H1 (cell line): ENCODE measurements at regions not wholly inside any gene's neighbourhood (a gene's known extent, or its start where the extent isn't known, plus 50 kb on each side); places are given as distances from the start of the nearest gene placed in this dataset.

Experiments
- CTCF ChIA-PET: fragments of 300-600 bp; sonication (Branson Sonifier 250); formaldehyde crosslinking; loops from one replicate; lab custom pipeline; 2021; ENCODE audit not compliant: partially characterized antibody; lab: Charles Lee
- POLR2A ChIA-PET: fragments of 300-600 bp; sonication (Branson Sonifier 250); formaldehyde crosslinking; loops from one replicate; lab custom pipeline; 2021; ENCODE audit warnings: inconsistent platforms; ENCODE audit not compliant: partially characterized antibody; lab: Charles Lee
- DNase-seq, 2 experiments: peaks; one replicate each; pipeline versions ENCODE4 v3.0.0 to v3.0.0-alpha.2; 2010 to 2022; ENCODE audit warnings: low spot score in 2 of 2, low read depth in 1 of 2, mixed read lengths in 1 of 2
- FAIRE-seq: peaks from 2 replicates; lab custom pipeline; 2011; peaks lifted over from hg19 to GRCh38; lab: Jason Lieb, UNC
- H2AFZ ChIP-seq: 2 replicates; pipeline ENCODE4 v1.8.1; 2012; ENCODE audit warnings: low read length, inconsistent platforms
- H2AK5ac ChIP-seq: 2 replicates; pipeline ENCODE4 v1.6.1; 2013; ENCODE audit warnings: low read depth, low read length
- H2BK120ac ChIP-seq: replicated peaks from 2 replicates; pipeline ENCODE3; 2013; ENCODE audit warnings: low read depth, low read length, inconsistent platforms
- H2BK12ac ChIP-seq: 2 replicates; pipeline ENCODE4 v1.6.1; 2013; ENCODE audit warnings: low read depth, low read length
- H2BK15ac ChIP-seq: 2 replicates; pipeline ENCODE4 v1.6.1; 2013; ENCODE audit warnings: low read length
- H2BK20ac ChIP-seq: 2 replicates; pipeline ENCODE4 v1.6.1; 2013; ENCODE audit warnings: low read length
- H2BK5ac ChIP-seq: 2 replicates; pipeline ENCODE4 v1.6.1; 2013; ENCODE audit warnings: low read depth, low read length
- H3K14ac ChIP-seq: 2 replicates; pipeline ENCODE4 v1.6.1; 2013; ENCODE audit warnings: inconsistent platforms; ENCODE audit not compliant: insufficient read length
- H3K18ac ChIP-seq: 2 replicates; pipeline ENCODE4 v1.6.1; 2013; ENCODE audit warnings: low read length; ENCODE audit errors: extremely low read depth
- H3K23ac ChIP-seq: 2 replicates; pipeline ENCODE4 v1.6.1; 2013; ENCODE audit warnings: inconsistent platforms; ENCODE audit not compliant: insufficient read length
- H3K23me2 ChIP-seq: 2 replicates; pipeline ENCODE4 v1.6.1; 2013; ENCODE audit warnings: low read depth, low read length
- H3K27ac ChIP-seq: 2 replicates; pipeline ENCODE4 v1.6.1; 2011; ENCODE audit warnings: low read depth, low read length, inconsistent platforms
- H3K27me3 ChIP-seq, 4 experiments: replicated peaks in 1 of 4; 1 replicate in 1 of 4; 2 replicates in 3 of 4; pipeline versions ENCODE4 v1.6.1 to v1.8.1; 2011 to 2013; ENCODE audit warnings: low read length in 3 of 4, mild to moderate bottlenecking in 3 of 4, inconsistent platforms in 2 of 4, mixed read lengths in 2 of 4, moderate library complexity in 1 of 4; ENCODE audit not compliant: control insufficient read depth in 3 of 4, insufficient read depth in 3 of 4; ENCODE audit errors: extremely low read depth in 1 of 4
- H3K36me3 ChIP-seq, 4 experiments: 2 replicates each; pipeline versions ENCODE4 v1.6.1 to v1.8.1; 2011 to 2013; ENCODE audit warnings: mild to moderate bottlenecking in 4 of 4, low read length in 3 of 4, moderate library complexity in 2 of 4, control low read depth in 1 of 4, inconsistent platforms in 1 of 4; ENCODE audit not compliant: insufficient read depth in 4 of 4, control insufficient read depth in 2 of 4
- H3K4ac ChIP-seq: replicated peaks from 2 replicates; pipeline ENCODE3; 2013; ENCODE audit warnings: low read length, low read depth, mixed read lengths, inconsistent platforms; ENCODE audit not compliant: insufficient read length
- H3K4me1 ChIP-seq, 4 experiments: replicated peaks in 1 of 4; 1 replicate in 1 of 4; 2 replicates in 3 of 4; pipeline versions ENCODE4 v1.6.1 to v1.8.1; 2011 to 2013; ENCODE audit warnings: low read length in 3 of 4, inconsistent platforms in 2 of 4, mixed read lengths in 1 of 4; ENCODE audit not compliant: insufficient read depth in 4 of 4, control insufficient read depth in 3 of 4
- H3K4me2 ChIP-seq, 2 experiments: 2 replicates each; pipeline versions ENCODE4 v1.6.1 to v1.8.1; 2011 to 2013; ENCODE audit warnings: low read depth in 2 of 2, low read length in 2 of 2, control low read depth in 1 of 2, inconsistent platforms in 1 of 2, mild to moderate bottlenecking in 1 of 2; ENCODE audit not compliant: insufficient read depth in 1 of 2
- H3K4me3 ChIP-seq, 4 experiments: fragments of 200-600, 300-600 bp in 1 of 4; sonication (generic), shearing (Covaris generic), sonication (Bioruptor Twin) in 1 of 4; 2 replicates each; pipeline versions ENCODE4 v1.5.1 to v1.8.1; 2011 to 2016; ENCODE audit warnings: low read length in 4 of 4, low read depth in 3 of 4, control low read depth in 2 of 4, inconsistent platforms in 2 of 4, mild to moderate bottlenecking in 2 of 4, mixed read lengths in 1 of 4, moderate library complexity in 1 of 4; ENCODE audit not compliant: insufficient read depth in 2 of 4; ENCODE audit errors: extremely low read depth in 1 of 4
- H3K56ac ChIP-seq: replicated peaks from 2 replicates; pipeline ENCODE3; 2013; ENCODE audit warnings: low read depth, mild to moderate bottlenecking, mixed read lengths, low read length, inconsistent platforms; ENCODE audit not compliant: insufficient read length
- H3K79me1 ChIP-seq: 2 replicates; pipeline ENCODE4 v1.6.1; 2013; ENCODE audit warnings: low read depth, low read length, control low read depth
- H3K79me2 ChIP-seq, 2 experiments: 2 replicates each; pipeline versions ENCODE4 v1.6.1 to v1.8.1; 2012 to 2013; ENCODE audit warnings: low read length in 2 of 2, mild to moderate bottlenecking in 2 of 2, inconsistent platforms in 1 of 2; ENCODE audit not compliant: insufficient read depth in 2 of 2, control insufficient read depth in 1 of 2
- H3K9ac ChIP-seq, 4 experiments: replicated peaks in 1 of 4; 1 replicate in 1 of 4; 2 replicates in 3 of 4; pipeline versions ENCODE4 v1.6.1 to v1.8.1; 2011 to 2013; ENCODE audit warnings: low read depth in 3 of 4, low read length in 3 of 4, control low read depth in 2 of 4, mild to moderate bottlenecking in 2 of 4, moderate library complexity in 2 of 4, inconsistent platforms in 1 of 4; ENCODE audit errors: extremely low read depth in 1 of 4
- H3K9me3 ChIP-seq, 2 experiments: 2 replicates each; pipeline versions ENCODE4 v1.6.1 to v1.8.1; 2012 to 2013; ENCODE audit warnings: mild to moderate bottlenecking in 2 of 2, moderate library complexity in 2 of 2, control low read depth in 1 of 2, inconsistent platforms in 1 of 2, low read depth in 1 of 2, low read length in 1 of 2, mixed read lengths in 1 of 2; ENCODE audit not compliant: insufficient read depth in 2 of 2
- H4K20me1 ChIP-seq, 2 experiments: replicated peaks in 1 of 2; 2 replicates each; pipeline versions ENCODE3 to v1.8.1; 2011 to 2013; ENCODE audit warnings: inconsistent platforms in 2 of 2, low read length in 2 of 2, mild to moderate bottlenecking in 1 of 2; ENCODE audit not compliant: insufficient read depth in 2 of 2, control insufficient read depth in 1 of 2
- H4K5ac ChIP-seq: 2 replicates; pipeline ENCODE4 v1.6.1; 2013; ENCODE audit warnings: low read length, low read depth, mixed read lengths, inconsistent platforms; ENCODE audit not compliant: insufficient read length
- H4K8ac ChIP-seq: 2 replicates; pipeline ENCODE4 v1.8.0; 2013; ENCODE audit warnings: mild to moderate bottlenecking, moderate library complexity, low read length, inconsistent platforms; ENCODE audit not compliant: insufficient read depth; ENCODE audit errors: extremely low read depth
- H4K91ac ChIP-seq: replicated peaks from 2 replicates; pipeline ENCODE3; 2013; ENCODE audit warnings: low read length, mixed read lengths, inconsistent platforms; ENCODE audit not compliant: insufficient read length
- CBX8 ChIP-seq: fragments of 300-800, 300-1000 bp; sonication (generic); IDR thresholded peaks from 2 replicates; pipeline ENCODE4 v1.7.1; 2016; ENCODE audit warnings: low read depth, low read length, borderline replicate concordance
- EP300 ChIP-seq, 2 experiments: IDR thresholded peaks; 1 replicate in 1 of 2; 2 replicates in 1 of 2; pipeline ENCODE4 v1.6.1; 2011 to 2012; ENCODE audit warnings: low read depth in 2 of 2, low read length in 2 of 2, mild to moderate bottlenecking in 2 of 2, borderline replicate concordance in 1 of 2, inconsistent platforms in 1 of 2, moderate library complexity in 1 of 2
- RAD21 ChIP-seq, 2 experiments: IDR thresholded peaks in 1 of 2; conservative IDR thresholded peaks in 1 of 2; 2 replicates each; pipeline ENCODE4 v1.6.1; 2011; ENCODE audit warnings: low read depth in 2 of 2, low read length in 2 of 2, improper control_type of control experiment in 1 of 2, inconsistent platforms in 1 of 2, mild to moderate bottlenecking in 1 of 2, moderate library complexity in 1 of 2
- SAP30 ChIP-seq: fragments of 300-600 bp; sonication (generic); IDR thresholded peaks from 2 replicates; pipeline ENCODE4 v1.7.1; 2012; ENCODE audit warnings: low read length, moderate library complexity, mild to moderate bottlenecking, inconsistent platforms; ENCODE audit not compliant: insufficient read depth, insufficient replicate concordance
- WGBS, 2 experiments: shearing (Covaris generic) in 1 of 2; methylation state at CpG; one replicate each; pipeline versions ENCODE4 v1.1.6 to v1.1.7; 2013 to 2015; ENCODE audit warnings: low lambda C conversion rate in 2 of 2, mixed read lengths in 2 of 2, inconsistent platforms in 1 of 2, low coverage in 1 of 2, missing lambda C conversion rate in 1 of 2; ENCODE audit not compliant: insufficient replicate concordance in 2 of 2, insufficient coverage in 1 of 2, insufficient read length in 1 of 2; ENCODE audit errors: extremely low coverage in 1 of 2, missing lambda C conversion rate in 1 of 2; 5-methylcytosine and 5-hydroxymethylcytosine counted together

DNA sequence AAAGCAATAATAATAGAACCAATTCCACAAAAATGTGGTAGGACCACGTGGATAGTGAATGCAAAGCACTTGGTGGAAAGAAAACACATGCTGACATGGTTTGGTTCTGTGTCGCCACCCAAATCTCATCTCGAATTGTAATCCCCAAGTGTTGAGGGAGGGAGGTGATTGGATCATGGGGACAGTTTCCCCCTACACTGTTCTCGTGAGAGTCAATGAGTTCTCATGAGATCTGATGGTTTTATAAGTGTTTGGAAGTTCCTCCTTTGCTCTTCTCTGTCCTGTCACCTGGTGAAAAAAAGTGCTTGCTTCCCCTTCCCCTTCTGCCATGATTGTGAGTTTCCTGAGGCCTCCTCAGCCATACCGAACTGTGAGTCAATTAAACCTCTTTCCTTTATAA, 421.9 kb upstream of the CADM1 start:
- Histone ChIP-seq H3K23ac (no peak overlapping the region), H3K4ac (no peak overlapping the region), H3K79me2 (no peaks in the 10 kb centered on the region), H3K9ac (no peak overlapping the region), H3K4me3 (no peak overlapping the region), H3K79me1 (no peaks in the 10 kb centered on the region), H2BK15ac (no peak overlapping the region), H3K18ac (no peak overlapping the region), H2AFZ (no peak overlapping the region), H3K4me1 (peaks cover 0 to 10% (median 4%) of the 10 kb centered on the region in 4 experiments; a peak in 4 of 7 replicates), H2AK5ac (no peak overlapping the region), H3K9me3 (no peaks in the 10 kb centered on the region), H2BK12ac (no peak overlapping the region), H3K14ac (no peak overlapping the region), H4K20me1 (no peaks in the 10 kb centered on the region), H4K91ac (no peak overlapping the region), H2BK120ac (no peak overlapping the region), H3K56ac (no peak overlapping the region), H3K23me2 (no peaks in the 10 kb centered on the region; the same call in 1 of the 2 replicates), H3K4me2 (no peak overlapping the region), H3K36me3 (no peaks in the 10 kb centered on the region), H3K27me3 (no peaks in the 10 kb centered on the region), H3K27ac (no peak overlapping the region), H4K5ac (no peak overlapping the region), H2BK20ac (no peak overlapping the region), H2BK5ac (no peak overlapping the region), H4K8ac (no peak overlapping the region)
- FAIRE-seq (no peak), DNase-seq (no peak)
- POLR2A ChIA-PET, result no interaction called here
- TF ChIP-seq SAP30 (no peak), RAD21 (IDR thresholded peaks at IDR 0.05 in 1 of 2, conservative IDR thresholded peaks at IDR 0.05 in 1 of 2; ENCODE audit: low read depth in 2 of 2, low read length in 2 of 2) (no peak), CBX8 (no peak), EP300 (IDR thresholded peaks at IDR 0.05; ENCODE audit: borderline replicate concordance in 1 of 2, low read depth in 2 of 2, low read length in 2 of 2) (no peak)
- 95% methylated on average over 5 of the region's 5 CpGs; no CpG with 5 or more reads in 1 of the 2 experiments for WGBS, 2 experiments
- CTCF ChIA-PET, result interaction anchor here (2.0 to 2.4 kb wide), 3 partner anchors 8 to 34 kb away, joined by 6 to 13 read pairs (median 7); no protein-coding TSS in a partner anchor
